ENCODE measurements at regions not wholly inside any gene's neighbourhood (a gene's known extent, or its start where the extent isn't known, plus 50 kb on each side); places are given as distances from the start of the nearest gene placed in this dataset.

DNA sequence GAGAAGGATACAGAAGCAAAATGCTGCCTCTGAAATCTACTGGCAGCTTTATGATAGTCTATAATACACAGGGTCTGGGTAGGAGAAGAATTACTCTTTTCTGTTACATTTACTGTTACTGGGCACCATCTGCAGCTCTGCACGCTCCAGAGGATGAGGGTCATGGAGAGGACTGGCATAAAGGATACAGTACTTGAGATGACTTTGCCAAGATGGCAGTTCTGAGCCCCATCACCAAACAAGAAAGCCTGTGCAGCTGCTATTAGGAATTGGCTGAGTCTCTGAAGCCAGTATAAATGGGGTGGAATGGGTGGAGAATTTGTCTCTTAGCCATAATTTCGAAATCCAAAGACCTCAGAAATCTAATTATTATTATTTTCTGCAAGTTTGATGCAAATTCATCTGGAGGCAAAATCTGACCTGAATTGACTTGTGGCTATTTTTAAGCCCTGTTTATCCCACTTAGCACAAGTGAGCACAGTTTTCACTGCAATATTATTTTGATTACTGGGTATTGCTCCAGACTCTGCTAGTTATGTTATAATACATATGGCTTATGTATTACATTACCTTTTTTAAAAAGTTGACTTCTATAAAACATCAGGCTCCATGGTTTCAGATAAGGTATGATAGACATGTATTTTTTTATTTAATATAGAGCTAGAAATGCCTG, 579.5 kb downstream of the MBD2 start:
- DNase-seq (ENCODE audit: low read depth in 3 of 3), result no peak

DNA sequence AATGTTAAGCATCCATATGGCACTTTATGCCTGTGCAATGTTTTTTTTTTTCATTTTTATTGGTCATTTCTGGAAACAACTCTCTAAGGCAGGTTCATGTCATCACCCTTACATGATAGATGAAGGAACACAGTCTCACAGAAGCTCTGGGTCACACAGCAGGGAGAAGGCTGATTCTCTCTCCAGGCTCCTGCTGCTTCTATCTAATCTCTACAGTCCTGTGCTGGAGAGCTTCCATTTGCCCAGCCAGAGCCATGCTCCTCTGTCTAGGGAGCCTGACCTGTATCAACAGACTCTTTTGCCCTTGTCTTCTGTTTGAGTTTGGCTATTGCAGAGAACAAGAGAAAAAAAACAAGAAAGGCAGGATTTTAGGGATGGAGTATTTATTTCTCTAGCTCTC, 584.8 kb downstream of the MBD2 start:
- no peak for DNase-seq (ENCODE audit: low read depth in 3 of 3)

DNA sequence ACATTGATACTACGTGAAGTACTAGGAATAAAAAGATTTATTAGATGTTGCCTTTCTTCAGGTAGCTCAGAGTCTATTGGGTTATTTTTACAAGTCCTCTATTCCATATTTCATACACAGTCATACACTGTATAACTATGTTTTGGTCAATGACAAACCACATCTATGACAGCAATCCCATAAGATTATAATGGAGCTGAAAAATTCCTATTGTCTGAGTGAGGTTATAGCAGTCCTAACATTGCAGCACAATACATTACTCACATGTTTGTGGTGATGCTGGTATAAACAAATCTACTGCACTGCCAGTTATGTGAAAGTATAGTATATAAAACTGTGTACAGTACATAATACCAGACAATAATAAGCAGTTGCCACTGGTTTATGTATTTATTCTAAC, 595.1 kb downstream of the MBD2 start:
- DNase-seq (ENCODE audit: low read depth in 3 of 3), result no peak

DNA sequence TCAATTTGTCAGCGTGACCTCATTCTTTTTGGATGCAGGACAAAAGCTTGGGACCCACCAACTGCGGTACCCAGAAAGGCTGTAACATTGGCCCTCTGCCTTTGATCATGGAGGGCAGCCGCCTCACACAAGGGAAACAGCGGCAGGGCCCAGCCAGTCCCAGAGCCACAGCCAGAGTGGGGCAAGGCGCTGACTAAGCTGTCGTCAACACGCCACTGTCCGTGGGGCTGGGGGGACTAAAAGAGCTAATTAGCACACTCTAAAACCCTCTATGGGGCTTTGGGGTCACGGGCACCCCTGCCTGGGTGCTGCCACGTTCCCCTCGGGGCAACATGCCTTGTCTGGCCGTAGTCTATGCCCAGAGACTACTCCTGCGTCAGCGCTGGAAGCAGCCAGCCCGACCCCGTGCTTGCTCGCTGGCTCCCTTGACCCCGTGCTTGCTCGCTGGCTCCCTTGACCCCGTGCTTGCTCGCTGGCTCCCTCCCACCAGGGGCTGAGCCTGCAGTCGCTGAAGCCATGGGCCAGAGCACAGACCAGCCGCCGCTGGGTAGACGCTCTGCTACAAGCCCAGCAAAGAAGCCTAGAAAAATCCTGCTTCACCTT, 598.4 kb downstream of the MBD2 start:
- DNase-seq (ENCODE audit: low read depth in 3 of 3), result no peak

DNA sequence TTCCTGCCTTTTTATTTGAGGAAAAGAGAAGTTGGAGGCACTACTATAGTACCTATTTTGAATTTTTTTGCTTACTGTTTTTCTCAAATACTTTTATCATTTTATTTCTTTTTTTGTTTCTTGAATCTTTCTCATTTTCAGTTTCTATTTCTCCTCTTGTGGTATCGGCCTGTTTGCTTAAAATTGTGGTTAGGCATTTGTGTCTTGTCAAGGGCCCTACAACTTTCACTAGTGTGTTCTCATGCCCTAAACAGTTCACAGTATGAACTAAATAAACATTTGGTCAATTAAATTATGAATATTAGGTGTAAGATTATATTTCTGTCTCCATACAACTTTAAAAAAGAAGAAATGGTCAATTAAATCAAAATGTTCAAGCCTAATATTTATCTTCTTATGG, 613.5 kb downstream of the MBD2 start:
- DNase-seq (ENCODE audit: low read depth in 3 of 3), result no peak

DNA sequence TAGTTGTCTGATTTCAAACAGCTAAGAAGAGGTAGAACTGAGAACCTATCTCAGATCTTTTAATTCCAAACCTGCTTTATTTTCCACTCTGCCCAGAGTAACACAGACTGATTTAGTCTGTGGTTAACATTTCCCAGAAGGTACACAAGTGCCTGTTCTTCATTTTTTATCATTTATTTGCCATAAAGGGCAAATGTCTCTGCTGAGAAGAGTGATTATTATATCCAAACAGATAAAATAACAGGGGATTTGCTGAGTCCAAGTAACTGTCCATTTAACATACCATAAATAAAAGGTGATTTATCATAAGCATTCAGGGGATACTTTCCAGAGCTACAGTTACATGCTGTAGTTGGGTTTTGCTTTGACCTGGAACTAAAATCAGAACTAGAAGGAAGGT, 617.7 kb downstream of the MBD2 start:
- no peak for DNase-seq (ENCODE audit: low read depth in 3 of 3)

DNA sequence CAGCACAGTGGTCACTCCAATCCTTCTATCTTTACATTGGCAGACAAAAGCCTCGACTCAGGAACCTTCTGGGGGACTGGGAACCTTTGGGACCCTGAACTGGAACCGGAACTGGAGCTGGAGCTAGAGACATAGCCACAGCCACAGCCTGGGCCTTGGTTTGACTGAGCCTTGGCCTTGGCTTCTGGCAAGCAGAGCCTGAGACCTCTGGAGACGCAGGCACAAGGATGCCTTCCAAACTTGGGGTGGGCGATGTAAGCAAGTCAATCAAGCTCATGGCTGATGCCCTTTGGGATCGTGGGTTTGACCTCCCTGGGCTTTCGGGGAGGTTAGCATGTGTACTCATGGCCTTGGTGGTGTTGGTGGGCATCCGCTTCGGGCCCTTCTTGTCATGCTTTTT, 619.3 kb downstream of the MBD2 start:
- DNase-seq (ENCODE audit: low read depth in 3 of 3), result no peak

DNA sequence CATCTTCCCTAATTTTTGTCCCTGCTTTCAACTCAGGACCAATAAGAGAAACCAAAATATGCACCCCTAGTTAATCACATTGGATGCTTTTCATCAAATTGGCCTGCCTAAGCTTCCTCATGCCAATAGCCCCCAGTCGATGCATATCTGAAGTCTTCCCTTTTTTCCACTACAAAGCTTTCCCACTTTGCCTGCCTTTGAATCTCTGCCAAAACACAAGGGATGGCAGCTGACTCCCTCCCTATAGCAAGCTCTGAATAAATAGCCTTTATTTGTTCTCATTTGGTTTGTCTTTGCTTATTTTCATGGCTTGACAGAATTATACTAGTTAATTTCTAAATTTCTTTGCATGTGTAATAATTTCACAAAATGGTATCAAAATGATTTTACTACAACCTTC, 621.2 kb downstream of the MBD2 start:
- DNase-seq (ENCODE audit: low read depth in 3 of 3), result no peak

DNA sequence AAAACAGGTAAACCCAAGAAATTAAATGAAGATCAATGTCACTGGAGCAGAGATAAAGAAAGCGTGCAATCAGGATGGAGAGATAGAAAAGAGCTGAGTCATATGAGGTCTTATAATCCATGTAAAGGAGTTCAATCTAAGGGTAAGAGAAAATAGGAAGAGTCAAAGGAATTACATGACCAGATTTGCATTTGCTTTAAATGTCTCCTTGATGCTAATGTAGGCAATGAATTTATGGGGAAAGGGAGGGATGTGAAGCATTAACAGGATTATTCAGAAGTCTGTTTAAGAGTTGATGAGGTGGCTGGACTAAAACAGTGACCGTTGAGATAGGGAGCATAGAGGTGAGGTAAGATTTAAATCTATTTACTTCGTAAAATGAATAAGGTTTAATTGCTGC, 623.1 kb downstream of the MBD2 start:
- no peak for DNase-seq (ENCODE audit: low read depth in 3 of 3)

DNA sequence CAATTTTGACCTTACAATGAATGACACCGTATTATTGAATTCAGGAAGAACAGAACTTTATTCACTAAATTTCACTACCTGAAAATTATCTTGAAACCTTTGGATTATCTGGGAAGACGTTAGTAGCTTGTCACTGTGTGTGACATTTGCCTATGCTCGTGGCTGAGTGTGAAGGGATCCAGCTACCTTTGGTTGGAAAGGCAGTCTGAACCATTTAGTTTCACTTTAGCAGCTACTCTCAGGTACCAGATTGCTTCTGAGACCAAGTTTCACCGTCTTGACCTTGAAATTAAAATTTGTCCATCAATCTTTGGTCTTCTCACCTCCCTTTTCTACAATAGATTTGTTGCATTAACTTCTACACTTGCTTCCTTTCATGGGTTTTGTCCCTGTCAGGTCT, 637.5 kb downstream of the MBD2 start:
- no peak for DNase-seq (ENCODE audit: low read depth in 3 of 3)

All from stimulated activated CD4-positive, alpha-beta T cell treated with anti-CD3 and anti-CD28 coated beads, TNF-alpha, amount 100 ng/mL, for 48 hours (primary cell).